DOHH2 (cell line): ENCODE measurements at regions not wholly inside any gene's neighbourhood (a gene's known extent, or its start where the extent isn't known, plus 50 kb on each side); places are given as distances from the start of the nearest gene placed in this dataset.

Source experiments
- H3F3A ChIP-seq: fragments of 200-600 bp; sonication (generic), shearing (Covaris generic); 2 replicates; pipeline ENCODE4 v1.6.0; 2016; ENCODE audit warnings: antibody characterized with exemption, mild to moderate bottlenecking; ENCODE audit not compliant: control insufficient read depth, insufficient read depth
- H3K27ac ChIP-seq: fragments of 200-600 bp; sonication (generic); 2 replicates; pipeline ENCODE4 v1.5.1; 2014; ENCODE audit warnings: low read depth, mild to moderate bottlenecking, low read length, moderate library complexity
- H3K27me3 ChIP-seq: fragments of 200-600 bp; sonication (generic); 2 replicates; pipeline ENCODE4 v1.6.1; 2014; ENCODE audit warnings: mild to moderate bottlenecking, low read length, mixed read lengths; ENCODE audit not compliant: control insufficient read depth
- H3K36me3 ChIP-seq: fragments of 200-600 bp; sonication (generic); 2 replicates; pipeline ENCODE4 v1.6.1; 2014; ENCODE audit warnings: mild to moderate bottlenecking, low read length, moderate library complexity, mixed read lengths; ENCODE audit not compliant: control insufficient read depth
- H3K4me1 ChIP-seq: fragments of 200-600 bp; sonication (generic); 2 replicates; pipeline ENCODE4 v1.6.1; 2014; ENCODE audit warnings: mild to moderate bottlenecking, low read length, mixed read lengths; ENCODE audit not compliant: control insufficient read depth
- H3K4me2 ChIP-seq: fragments of 200-600 bp; sonication (generic); 2 replicates; pipeline ENCODE4 v1.6.0; 2014; ENCODE audit warnings: mild to moderate bottlenecking, low read length, moderate library complexity
- H3K4me3 ChIP-seq: fragments of 200-600 bp; sonication (generic); 2 replicates; pipeline ENCODE4 v1.5.1; 2014; ENCODE audit warnings: mild to moderate bottlenecking, low read length, mixed read lengths
- H3K79me2 ChIP-seq: fragments of 200-600 bp; sonication (generic); 2 replicates; pipeline ENCODE4 v1.6.1; 2014; ENCODE audit warnings: mild to moderate bottlenecking, low read length, mixed read lengths; ENCODE audit not compliant: control insufficient read depth
- H3K9me2 ChIP-seq: fragments of 200-600 bp; sonication (generic); replicated peaks from 2 replicates; pipeline ENCODE4 v1.6.1; 2014; ENCODE audit warnings: mild to moderate bottlenecking, low read length, mixed read lengths; ENCODE audit not compliant: control insufficient read depth
- H3K9me3 ChIP-seq: fragments of 200-600 bp; sonication (generic); 2 replicates; pipeline ENCODE4 v1.6.1; 2014; ENCODE audit warnings: antibody characterized with exemption, low read length, mixed read lengths; ENCODE audit not compliant: control insufficient read depth, insufficient read depth
- H4K20me1 ChIP-seq: fragments of 200-600 bp; sonication (generic); 2 replicates; pipeline ENCODE4 v1.6.0; 2014; ENCODE audit warnings: low read depth, mild to moderate bottlenecking, antibody characterized with exemption, low read length, moderate library complexity; ENCODE audit not compliant: control insufficient read depth, insufficient read depth
- EZH2phosphoT487 ChIP-seq: fragments of 200-600 bp; sonication (generic); IDR thresholded peaks from 2 replicates; pipeline ENCODE4 v1.6.1; 2017; ENCODE audit warnings: borderline replicate concordance, mild to moderate bottlenecking, antibody characterized with exemption, low read length, moderate library complexity, mixed read lengths
- TF ChIP-seq, protein P1 (sequence below): fragments of 200-600 bp; sonication (generic); IDR thresholded peaks from one replicate; pipeline ENCODE4 v1.5.1; 2014; ENCODE audit warnings: antibody characterized with exemption, mild to moderate bottlenecking, low read depth, low read length; ENCODE audit not compliant: poor library complexity, severe bottlenecking

DNA sequence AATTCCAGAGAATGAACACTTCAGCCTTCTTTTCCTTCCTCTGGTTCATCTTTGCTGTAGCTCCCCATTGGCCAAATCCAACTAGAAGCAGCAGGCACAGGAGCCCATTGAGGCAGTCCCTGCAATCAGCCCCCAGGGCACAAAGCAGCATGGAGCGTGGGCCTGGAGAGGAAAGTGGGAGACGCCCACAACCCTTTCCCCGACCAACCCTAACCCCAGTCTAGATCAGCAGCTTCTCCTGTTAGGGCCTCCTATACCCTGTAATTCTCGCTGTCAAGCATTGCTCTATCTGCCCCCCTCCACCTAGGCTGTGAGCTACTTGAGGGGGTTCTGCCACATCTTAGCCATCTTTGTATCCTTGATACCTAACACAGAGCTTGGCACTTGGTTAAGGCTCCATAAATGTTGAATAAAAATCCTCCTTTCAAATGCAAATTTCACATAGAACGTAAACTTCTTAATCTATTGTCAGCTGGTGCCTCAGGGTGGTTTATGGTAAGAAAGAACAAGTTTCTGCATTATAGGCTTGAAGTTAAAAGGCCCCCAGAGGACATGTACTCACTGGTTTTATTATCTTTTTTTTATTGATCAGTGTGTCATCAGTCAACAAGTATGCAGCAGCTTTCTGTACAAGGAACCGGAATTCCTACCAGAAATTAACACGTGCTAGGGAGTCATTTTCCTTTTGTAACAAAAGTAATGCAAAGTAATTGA lies 97.9 kb upstream of the PFN2 start:
- Histone ChIP-seq H3K4me2 (no peak overlapping the region), H3K27ac (no peak overlapping the region), H4K20me1 (no peaks in the 10 kb centered on the region), H3K79me2 (no peaks in the 10 kb centered on the region), H3K36me3 (no peaks in the 10 kb centered on the region), H3K4me1 (no peaks in the 10 kb centered on the region), H3K9me2 (no peaks in the 10 kb centered on the region), H3K9me3 (no peaks in the 10 kb centered on the region), H3K4me3 (no peak overlapping the region), H3K27me3 (peaks cover 9% of the 10 kb centered on the region), H3F3A (no peaks in the 10 kb centered on the region)
- TF ChIP-seq, protein P1, sequence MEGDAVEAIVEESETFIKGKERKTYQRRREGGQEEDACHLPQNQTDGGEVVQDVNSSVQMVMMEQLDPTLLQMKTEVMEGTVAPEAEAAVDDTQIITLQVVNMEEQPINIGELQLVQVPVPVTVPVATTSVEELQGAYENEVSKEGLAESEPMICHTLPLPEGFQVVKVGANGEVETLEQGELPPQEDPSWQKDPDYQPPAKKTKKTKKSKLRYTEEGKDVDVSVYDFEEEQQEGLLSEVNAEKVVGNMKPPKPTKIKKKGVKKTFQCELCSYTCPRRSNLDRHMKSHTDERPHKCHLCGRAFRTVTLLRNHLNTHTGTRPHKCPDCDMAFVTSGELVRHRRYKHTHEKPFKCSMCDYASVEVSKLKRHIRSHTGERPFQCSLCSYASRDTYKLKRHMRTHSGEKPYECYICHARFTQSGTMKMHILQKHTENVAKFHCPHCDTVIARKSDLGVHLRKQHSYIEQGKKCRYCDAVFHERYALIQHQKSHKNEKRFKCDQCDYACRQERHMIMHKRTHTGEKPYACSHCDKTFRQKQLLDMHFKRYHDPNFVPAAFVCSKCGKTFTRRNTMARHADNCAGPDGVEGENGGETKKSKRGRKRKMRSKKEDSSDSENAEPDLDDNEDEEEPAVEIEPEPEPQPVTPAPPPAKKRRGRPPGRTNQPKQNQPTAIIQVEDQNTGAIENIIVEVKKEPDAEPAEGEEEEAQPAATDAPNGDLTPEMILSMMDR = no peak
- no peak for TF ChIP-seq EZH2phosphoT487

- Histone ChIP-seq H3K27ac (no peak overlapping the region), H3K79me2 (no peaks in the 10 kb centered on the region), H3K4me1 (no peaks in the 10 kb centered on the region), H3K27me3 (peaks cover 9% of the 10 kb centered on the region), H4K20me1 (no peaks in the 10 kb centered on the region), H3K4me3 (no peak overlapping the region), H3K4me2 (no peak overlapping the region), H3K9me2 (no peaks in the 10 kb centered on the region), H3K36me3 (no peaks in the 10 kb centered on the region), H3F3A (no peaks in the 10 kb centered on the region), H3K9me3 (no peaks in the 10 kb centered on the region)
- TF ChIP-seq, protein P1 = no peak
- no peak for TF ChIP-seq EZH2phosphoT487
Measured at GRCh38 chr3:150067561-150067960, 96.9 kb upstream of the PFN2 start.

DNA sequence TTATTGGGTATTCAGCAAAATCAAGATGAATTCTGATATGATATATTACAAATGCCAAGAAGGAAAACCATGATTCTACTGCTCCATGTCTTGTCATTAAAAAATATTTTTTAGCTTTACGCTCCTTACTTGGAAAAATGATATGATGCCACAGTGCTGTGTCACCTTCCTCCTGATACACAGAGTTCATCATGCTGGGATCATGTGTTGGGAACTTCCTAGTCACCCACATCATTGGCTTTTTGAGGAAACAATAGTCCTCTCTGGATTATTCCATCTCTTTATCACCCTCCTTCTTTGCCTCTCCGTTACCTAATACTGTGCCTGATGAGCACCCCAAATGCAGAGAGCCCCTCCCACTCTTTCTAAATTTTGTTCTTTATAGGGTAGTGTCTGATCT lies 94.3 kb upstream of the PFN2 start:
- no peak for TF ChIP-seq EZH2phosphoT487
- TF ChIP-seq, protein P1 = no peak
- Histone ChIP-seq H3F3A (no peaks in the 10 kb centered on the region), H3K9me2 (no peaks in the 10 kb centered on the region)

More for the DNA sequence above, 94.3 kb upstream of the PFN2 start:
- no peaks in the 10 kb centered on the region for H3K36me3 ChIP-seq
- no peaks in the 10 kb centered on the region for H3K9me3 ChIP-seq
- no peak overlapping the region for H3K4me3 ChIP-seq
- peaks cover 8% of the 10 kb centered on the region for H3K27me3 ChIP-seq
- no peaks in the 10 kb centered on the region for H3K79me2 ChIP-seq
- H4K20me1 ChIP-seq = no peaks in the 10 kb centered on the region
- H3K4me2 ChIP-seq = no peak overlapping the region
- H3K4me1 ChIP-seq = no peaks in the 10 kb centered on the region
- no peak overlapping the region for H3K27ac ChIP-seq
